BE2C (cell line): ENCODE measurements at regions not wholly inside any gene's neighbourhood (a gene's known extent, or its start where the extent isn't known, plus 50 kb on each side); places are given as distances from the start of the nearest gene placed in this dataset.
"Not testable (repeated sequence)": the region's sequence is repeated elsewhere in the genome, so short reads cannot be mapped to it uniquely, and the experiment has no call there.

Source experiments
- DNase-seq: peaks from one replicate; pipeline ENCODE4 v3.0.0-alpha.2; 2020
- H3K27me3 ChIP-seq: fragments of 250-450 bp; sonication (Bioruptor Pico); 2 replicates; pipeline ENCODE4 v1.5.1; 2020; ENCODE audit warnings: mild to moderate bottlenecking
- H3K36me3 ChIP-seq: fragments of 250-450 bp; sonication (Bioruptor Pico); 2 replicates; pipeline ENCODE4 v1.5.1; 2020; ENCODE audit warnings: mild to moderate bottlenecking
- H3K4me1 ChIP-seq: fragments of 250-450 bp; sonication (Bioruptor Pico); 2 replicates; pipeline ENCODE4 v1.5.1; 2020
- H3K4me3 ChIP-seq: 2 replicates; pipeline ENCODE4 v1.5.1; 2011; ENCODE audit warnings: low read depth, low read length
- H3K9me3 ChIP-seq: fragments of 250-450 bp; sonication (Bioruptor Pico); 2 replicates; pipeline ENCODE4 v1.5.1; 2020
- CTCF ChIP-seq: IDR thresholded peaks from 2 replicates; pipeline ENCODE4 v1.5.1; 2012; ENCODE audit warnings: mild to moderate bottlenecking, low read depth, low read length

GRCh38 chr1:99439433-99440075 is 175.3 kb downstream of the PLPPR4 start:
- Histone ChIP-seq H3K4me1 (peaks cover 7% of the 10 kb centered on the region), H3K4me3 (no peak overlapping the region), H3K9me3 (no peaks in the 10 kb centered on the region), H3K36me3 (no peaks in the 10 kb centered on the region), H3K27me3 (no peaks in the 10 kb centered on the region)
- no peak for DNase-seq
- no peak for TF ChIP-seq CTCF

GRCh38 chr1:99441299-99442095 is 177.2 kb downstream of the PLPPR4 start:
- no peaks in the 10 kb centered on the region for H3K9me3 ChIP-seq
- H3K27me3 ChIP-seq = no peaks in the 10 kb centered on the region
- no peak overlapping the region for H3K4me3 ChIP-seq
- TF ChIP-seq CTCF = no peak
- H3K36me3 ChIP-seq = no peaks in the 10 kb centered on the region
- DNase-seq = no peak
- H3K4me1 ChIP-seq = peaks cover 7% of the 10 kb centered on the region

- not testable (repeated sequence) for H3K4me3 ChIP-seq
These were observed 180.1 kb downstream of the PLPPR4 start for GRCh38 chr1:99444211-99444927.

GRCh38 chr1:99445071-99445470 is 180.8 kb downstream of the PLPPR4 start:
- TF ChIP-seq CTCF = no peak
- Histone ChIP-seq H3K27me3 (no peaks in the 10 kb centered on the region), H3K4me3 (no peak overlapping the region), H3K4me1 (no peaks in the 10 kb centered on the region), H3K9me3 (no peaks in the 10 kb centered on the region), H3K36me3 (no peaks in the 10 kb centered on the region)
- no peak for DNase-seq

More at GRCh38 chr1:99444211-99444927, 180.1 kb downstream of the PLPPR4 start:
- H3K4me1 ChIP-seq, H3K27me3 ChIP-seq, DNase-seq, H3K36me3 ChIP-seq, H3K9me3 ChIP-seq: not testable (repeated sequence)

GRCh38 chr1:99445486-99445885 is 181.2 kb downstream of the PLPPR4 start:
- Histone ChIP-seq H3K27me3 (no peaks in the 10 kb centered on the region), H3K4me3 (no peak overlapping the region), H3K9me3 (no peaks in the 10 kb centered on the region), H3K4me1 (no peaks in the 10 kb centered on the region), H3K36me3 (no peaks in the 10 kb centered on the region)
- TF ChIP-seq CTCF = no peak
- no peak for DNase-seq

- H3K36me3 ChIP-seq = no peaks in the 10 kb centered on the region
- DNase-seq = no peak
- no peaks in the 10 kb centered on the region for H3K9me3 ChIP-seq
These were observed 183.4 kb downstream of the PLPPR4 start for GRCh38 chr1:99447721-99448120.

More at GRCh38 chr1:99447721-99448120, 183.4 kb downstream of the PLPPR4 start:
- H3K4me3 ChIP-seq = no peak overlapping the region
- TF ChIP-seq CTCF = no peak
- H3K27me3 ChIP-seq = no peaks in the 10 kb centered on the region
- H3K4me1 ChIP-seq = no peaks in the 10 kb centered on the region
